Fibroblast of lung (primary cell): ENCODE measurements at regions not wholly inside any gene's neighbourhood (a gene's known extent, or its start where the extent isn't known, plus 50 kb on each side); places are given as distances from the start of the nearest gene placed in this dataset.

Experiments used
- DNase-seq, 2 donors: peaks; one replicate each; pipeline versions ENCODE4 v3.0.0 to v3.0.0-alpha.2; 2010; ENCODE audit warnings: low read depth in 2 of 2
- H2AFZ ChIP-seq: 2 replicates; pipeline ENCODE4 v1.5.1; 2012; ENCODE audit warnings: low read length, control low read depth, inconsistent platforms
- H3K27ac ChIP-seq: 2 replicates; pipeline ENCODE4 v1.5.1; 2011; ENCODE audit warnings: low read length, control low read depth; ENCODE audit not compliant: insufficient read depth
- H3K27me3 ChIP-seq: 2 replicates; pipeline ENCODE4 v1.5.1; 2011; ENCODE audit warnings: mild to moderate bottlenecking, low read length; ENCODE audit not compliant: control insufficient read depth, insufficient read depth
- H3K36me3 ChIP-seq: 2 replicates; pipeline ENCODE4 v1.5.1; 2011; ENCODE audit warnings: low read length; ENCODE audit not compliant: control insufficient read depth, insufficient read depth
- H3K4me1 ChIP-seq: 2 replicates; pipeline ENCODE4 v1.5.1; 2011; ENCODE audit warnings: low read length; ENCODE audit not compliant: control insufficient read depth, insufficient read depth; ENCODE audit errors: extremely low read depth
- H3K4me2 ChIP-seq: 2 replicates; pipeline ENCODE4 v1.5.1; 2011; ENCODE audit warnings: low read length, control low read depth; ENCODE audit not compliant: insufficient read depth; ENCODE audit errors: extremely low read depth
- H3K4me3 ChIP-seq, 4 experiments: fragments of 200-600 bp in 1 of 4; sonication (generic) in 1 of 4; replicated peaks in 1 of 4; 2 replicates each; pipeline ENCODE4 v1.5.1; 2011 to 2016; ENCODE audit warnings: low read length in 4 of 4, low read depth in 3 of 4, mild to moderate bottlenecking in 3 of 4, control low read depth in 2 of 4, inconsistent platforms in 1 of 4, mixed read lengths in 1 of 4; ENCODE audit not compliant: insufficient read depth in 1 of 4; ENCODE audit errors: control extremely low read depth in 1 of 4
- H3K79me2 ChIP-seq: 2 replicates; pipeline ENCODE4 v1.5.1; 2012; ENCODE audit warnings: mild to moderate bottlenecking, low read length, inconsistent platforms; ENCODE audit not compliant: control insufficient read depth, insufficient read depth
- H3K9ac ChIP-seq: 2 replicates; pipeline ENCODE4 v1.5.1; 2011; ENCODE audit warnings: mild to moderate bottlenecking, low read length, control low read depth; ENCODE audit not compliant: insufficient read depth
- H3K9me3 ChIP-seq: 2 replicates; pipeline ENCODE4 v1.5.1; 2012; ENCODE audit warnings: low read depth, low read length; ENCODE audit not compliant: control insufficient read depth, insufficient read depth
- H4K20me1 ChIP-seq: 2 replicates; pipeline ENCODE4 v1.5.1; 2011; ENCODE audit warnings: low read length; ENCODE audit not compliant: control insufficient read depth, insufficient read depth; ENCODE audit errors: extremely low read depth
- CTCF ChIP-seq, 2 donors: IDR thresholded peaks in 1 of 2; conservative IDR thresholded peaks in 1 of 2; 1 replicate in 1 of 2; 2 replicates in 1 of 2; pipeline ENCODE4 v1.5.1; 2011 to 2012; ENCODE audit warnings: low read length in 2 of 2, control low read depth in 1 of 2, inconsistent platforms in 1 of 2, low read depth in 1 of 2, mild to moderate bottlenecking in 1 of 2
- EZH2 ChIP-seq: IDR thresholded peaks from 2 replicates; pipeline ENCODE4 v1.5.1; 2012; ENCODE audit warnings: low read length, control low read depth, mild to moderate bottlenecking; ENCODE audit errors: missing control alignments

GRCh38 chr11:122062763-122063162 is 53.3 kb downstream of the BLID start:
- Histone ChIP-seq H3K4me2 (no peak overlapping the region), H3K4me3 (no peak overlapping the region), H3K79me2 (no peaks in the 10 kb centered on the region), H3K9me3 (no peaks in the 10 kb centered on the region), H2AFZ (no peak overlapping the region), H3K27me3 (no peaks in the 10 kb centered on the region), H3K27ac (no peak overlapping the region), H3K36me3 (peaks cover 1% of the 10 kb centered on the region), H3K4me1 (no peaks in the 10 kb centered on the region), H3K9ac (no peak overlapping the region), H4K20me1 (no peaks in the 10 kb centered on the region)
- TF ChIP-seq EZH2 (no peak), CTCF (conservative IDR thresholded peaks at IDR 0.05 in 1 of 2, IDR thresholded peaks at IDR 0.05 in 1 of 2; ENCODE audit: low read depth in 1 of 2, low read length in 2 of 2) (no peak)
- no peak for DNase-seq

- Histone ChIP-seq H3K27ac (no peak overlapping the region), H4K20me1 (no peaks in the 10 kb centered on the region), H3K4me3 (no peak overlapping the region), H3K4me2 (no peak overlapping the region), H3K36me3 (no peaks in the 10 kb centered on the region), H3K27me3 (no peaks in the 10 kb centered on the region), H3K79me2 (no peaks in the 10 kb centered on the region), H3K4me1 (no peaks in the 10 kb centered on the region), H3K9me3 (no peaks in the 10 kb centered on the region), H2AFZ (no peak overlapping the region), H3K9ac (no peak overlapping the region)
- DNase-seq, result no peak
- TF ChIP-seq EZH2, result no peak
- no peak for TF ChIP-seq CTCF (conservative IDR thresholded peaks at IDR 0.05 in 1 of 2, IDR thresholded peaks at IDR 0.05 in 1 of 2; ENCODE audit: low read depth in 1 of 2, low read length in 2 of 2)
Observed at GRCh38 chr11:122059565-122059964, 56.5 kb downstream of the BLID start.

GRCh38 chr11:122050021-122050690 is 65.9 kb downstream of the BLID start:
- Histone ChIP-seq H3K4me3 (no peak overlapping the region), H3K4me2 (no peak overlapping the region), H3K9me3 (no peaks in the 10 kb centered on the region), H3K27me3 (no peaks in the 10 kb centered on the region), H4K20me1 (no peaks in the 10 kb centered on the region), H3K79me2 (no peaks in the 10 kb centered on the region), H2AFZ (no peak overlapping the region), H3K27ac (no peak overlapping the region), H3K4me1 (no peaks in the 10 kb centered on the region), H3K36me3 (no peaks in the 10 kb centered on the region), H3K9ac (no peak overlapping the region)
- DNase-seq, result no peak
- TF ChIP-seq CTCF (conservative IDR thresholded peaks at IDR 0.05 in 1 of 2, IDR thresholded peaks at IDR 0.05 in 1 of 2; ENCODE audit: low read depth in 1 of 2, low read length in 2 of 2) (no peak), EZH2 (no peak)
